H9 (cell line): ENCODE measurements at regions not wholly inside any gene's neighbourhood (a gene's known extent, or its start where the extent isn't known, plus 50 kb on each side); places are given as distances from the start of the nearest gene placed in this dataset.

Experiments
- DNase-seq: peaks from one replicate; pipeline ENCODE4 v3.0.0-alpha.2; 2017
- H2AFZ ChIP-seq: one replicate; pipeline ENCODE4 v1.6.1; 2013; ENCODE audit warnings: mild to moderate bottlenecking, low read length, control low read depth, moderate library complexity
- H2AK5ac ChIP-seq: 2 replicates; pipeline ENCODE4 v1.6.1; 2013; ENCODE audit warnings: low read length, control low read depth, mixed read lengths; ENCODE audit not compliant: insufficient read length
- H2BK120ac ChIP-seq: one replicate; pipeline ENCODE4 v1.6.1; 2013; ENCODE audit warnings: low read depth, mild to moderate bottlenecking, low read length, control low read depth, inconsistent platforms; ENCODE audit not compliant: poor library complexity, severe bottlenecking
- H2BK12ac ChIP-seq: 2 replicates; pipeline ENCODE4 v1.6.1; 2013; ENCODE audit warnings: low read length, control low read depth, mixed read lengths, low read depth; ENCODE audit not compliant: insufficient read length
- H2BK15ac ChIP-seq: 2 replicates; pipeline ENCODE4 v1.6.1; 2013; ENCODE audit warnings: low read depth, low read length, control low read depth
- H2BK20ac ChIP-seq: one replicate; pipeline ENCODE4 v1.6.1; 2013; ENCODE audit warnings: low read depth, mild to moderate bottlenecking, low read length, control low read depth, inconsistent platforms; ENCODE audit not compliant: poor library complexity, severe bottlenecking
- H2BK5ac ChIP-seq: 2 replicates; pipeline ENCODE4 v1.6.1; 2013; ENCODE audit warnings: low read length, control low read depth, mixed read lengths; ENCODE audit not compliant: insufficient read length
- H3K14ac ChIP-seq: 2 replicates; pipeline ENCODE4 v1.6.1; 2013; ENCODE audit warnings: low read length, control low read depth; ENCODE audit not compliant: insufficient read depth
- H3K18ac ChIP-seq: 2 replicates; pipeline ENCODE4 v1.6.1; 2013; ENCODE audit warnings: low read depth, mild to moderate bottlenecking, mixed read lengths, low read length, control low read depth; ENCODE audit not compliant: insufficient read length
- H3K23ac ChIP-seq: 2 replicates; pipeline ENCODE4 v1.6.1; 2013; ENCODE audit warnings: low read length, control low read depth, mixed read lengths, low read depth; ENCODE audit not compliant: insufficient read length
- H3K23me2 ChIP-seq: 2 replicates; pipeline ENCODE4 v1.6.1; 2013; ENCODE audit warnings: low read depth, mild to moderate bottlenecking, mixed read lengths, low read length, control low read depth; ENCODE audit not compliant: insufficient read length, poor library complexity, severe bottlenecking
- H3K27ac ChIP-seq: 2 replicates; pipeline ENCODE4 v1.5.1; 2013; ENCODE audit warnings: low read length, control low read depth, mixed read lengths, low read depth; ENCODE audit not compliant: insufficient read length
- H3K27me3 ChIP-seq: 2 replicates; pipeline ENCODE4 v1.6.1; 2013; ENCODE audit warnings: low read length, control low read depth, inconsistent platforms; ENCODE audit not compliant: insufficient read depth
- H3K4ac ChIP-seq: 2 replicates; pipeline ENCODE4 v1.6.1; 2013; ENCODE audit warnings: low read depth, mild to moderate bottlenecking, control low read depth, inconsistent platforms, low read length, moderate library complexity
- H3K4me1 ChIP-seq: 2 replicates; pipeline ENCODE4 v1.6.1; 2013; ENCODE audit warnings: low read length, control low read depth, inconsistent platforms; ENCODE audit not compliant: insufficient read depth
- H3K4me2 ChIP-seq: 2 replicates; pipeline ENCODE4 v1.6.1; 2013; ENCODE audit warnings: low read length, control low read depth, mixed read lengths; ENCODE audit not compliant: insufficient read length, insufficient read depth
- H3K56ac ChIP-seq: 2 replicates; pipeline ENCODE4 v1.6.1; 2013; ENCODE audit warnings: low read depth, mild to moderate bottlenecking, mixed read lengths, low read length, control low read depth; ENCODE audit not compliant: insufficient read length
- H3K79me1 ChIP-seq: 2 replicates; pipeline ENCODE4 v1.6.1; 2013; ENCODE audit warnings: low read depth, mild to moderate bottlenecking, moderate library complexity, low read length, control low read depth, inconsistent platforms; ENCODE audit not compliant: insufficient read depth, poor library complexity, severe bottlenecking
- H3K79me2 ChIP-seq: 2 replicates; pipeline ENCODE4 v1.6.1; 2013; ENCODE audit warnings: low read length, control low read depth, inconsistent platforms; ENCODE audit not compliant: insufficient read depth
- H3K9ac ChIP-seq: 2 replicates; pipeline ENCODE4 v1.6.1; 2013; ENCODE audit warnings: low read length, control low read depth, mixed read lengths; ENCODE audit not compliant: insufficient read length; ENCODE audit errors: extremely low read depth
- H3K9me3 ChIP-seq: one replicate; pipeline ENCODE4 v1.6.1; 2013; ENCODE audit warnings: low read depth, low read length, inconsistent platforms; ENCODE audit not compliant: control insufficient read depth
- H3T11ph ChIP-seq: one replicate; pipeline ENCODE4 v1.6.1; 2013; ENCODE audit warnings: mild to moderate bottlenecking, low read length, control low read depth, inconsistent platforms
- H4K20me1 ChIP-seq: one replicate; pipeline ENCODE4 v1.6.1; 2013; ENCODE audit not compliant: control insufficient read depth, insufficient read length, insufficient read depth
- H4K5ac ChIP-seq: 2 replicates; pipeline ENCODE4 v1.6.1; 2013; ENCODE audit warnings: low read depth, mild to moderate bottlenecking, mixed read lengths, low read length, control low read depth; ENCODE audit not compliant: insufficient read length
- H4K8ac ChIP-seq: replicated peaks from 2 replicates; pipeline ENCODE4 v1.6.1; 2013; ENCODE audit warnings: low read length, control low read depth, mixed read lengths, low read depth; ENCODE audit not compliant: insufficient read length
- H4K91ac ChIP-seq: 2 replicates; pipeline ENCODE4 v1.6.1; 2013; ENCODE audit warnings: low read depth, mild to moderate bottlenecking, moderate library complexity, mixed read lengths, low read length, control low read depth; ENCODE audit not compliant: insufficient read length
- H3K27ac Mint-ChIP-seq, 3 experiments: 2 replicates in 2 of 3; 3 replicates in 1 of 3; pipeline ENCODE4 v1.8.0; 2020 to 2021; ENCODE audit warnings: mixed read lengths in 3 of 3, mild to moderate bottlenecking in 1 of 3, moderate library complexity in 1 of 3
- H3K27me3 Mint-ChIP-seq: 2 replicates; pipeline ENCODE4 v1.8.0; 2021; ENCODE audit warnings: low read depth, mild to moderate bottlenecking, moderate library complexity, mixed read lengths
- H3K36me3 Mint-ChIP-seq, 3 experiments: 2 replicates in 2 of 3; 3 replicates in 1 of 3; pipeline ENCODE4 v1.8.0; 2020 to 2021; ENCODE audit warnings: low read depth in 3 of 3, mixed read lengths in 3 of 3; ENCODE audit not compliant: insufficient read depth in 1 of 3
- H3K4me1 Mint-ChIP-seq, 2 experiments: 2 replicates each; pipeline ENCODE4 v1.8.0; 2020; ENCODE audit warnings: mixed read lengths in 2 of 2
- H3K4me3 Mint-ChIP-seq, 2 experiments: 2 replicates in 1 of 2; 3 replicates in 1 of 2; pipeline ENCODE4 v1.8.0; 2020 to 2021; ENCODE audit warnings: mild to moderate bottlenecking in 2 of 2, mixed read lengths in 2 of 2, moderate library complexity in 1 of 2
- H3K9me3 Mint-ChIP-seq, 2 experiments: 2 replicates in 1 of 2; 3 replicates in 1 of 2; pipeline ENCODE4 v1.8.0; 2020; ENCODE audit warnings: mild to moderate bottlenecking in 2 of 2, mixed read lengths in 2 of 2, moderate library complexity in 1 of 2
- WGBS: extraction: QIAGEN DNeasy Blood & Tissue Kit; methylation state at CpG from one replicate; pipeline ENCODE4 v1.1.7; 2013; ENCODE audit warnings: missing lambda C conversion rate, low lambda C conversion rate, mixed read lengths; ENCODE audit not compliant: insufficient read length; ENCODE audit errors: extremely low coverage; 5-methylcytosine and 5-hydroxymethylcytosine counted together
- TF ChIP-seq, protein P1 (sequence below): fragments of 200-600 bp; sonication (generic); conservative IDR thresholded peaks from 3 replicates; pipeline ENCODE4 v1.8.0; 2021; ENCODE audit warnings: antibody characterized with exemption, mild to moderate bottlenecking

GRCh38 chr9:73497796-73498195 lies 346.1 kb downstream of the ANXA1 start:
- Histone ChIP-seq H2AK5ac (no peak overlapping the region), H2BK15ac (no peak overlapping the region), H3K9me3 (no peaks in the 10 kb centered on the region), H3K14ac (no peak overlapping the region), H3K56ac (no peak overlapping the region), H3K4ac (no peak overlapping the region), H4K8ac (no peak overlapping the region), H2BK20ac (no peak overlapping the region), H4K91ac (no peak overlapping the region), H3T11ph (no peak overlapping the region), H3K27ac (no peak overlapping the region), H2BK5ac (no peak overlapping the region), H3K4me2 (no peak overlapping the region), H3K79me2 (no peaks in the 10 kb centered on the region), H3K27me3 (no peaks in the 10 kb centered on the region), H2AFZ (no peak overlapping the region), H2BK12ac (no peak overlapping the region), H3K23me2 (no peaks in the 10 kb centered on the region), H2BK120ac (no peak overlapping the region), H4K20me1 (no peaks in the 10 kb centered on the region), H3K79me1 (no peaks in the 10 kb centered on the region), H3K9ac (no peak overlapping the region), H3K18ac (no peak overlapping the region), H3K4me1 (no peaks in the 10 kb centered on the region), H4K5ac (no peak overlapping the region), H3K23ac (no peak overlapping the region)
- TF ChIP-seq, protein P1, sequence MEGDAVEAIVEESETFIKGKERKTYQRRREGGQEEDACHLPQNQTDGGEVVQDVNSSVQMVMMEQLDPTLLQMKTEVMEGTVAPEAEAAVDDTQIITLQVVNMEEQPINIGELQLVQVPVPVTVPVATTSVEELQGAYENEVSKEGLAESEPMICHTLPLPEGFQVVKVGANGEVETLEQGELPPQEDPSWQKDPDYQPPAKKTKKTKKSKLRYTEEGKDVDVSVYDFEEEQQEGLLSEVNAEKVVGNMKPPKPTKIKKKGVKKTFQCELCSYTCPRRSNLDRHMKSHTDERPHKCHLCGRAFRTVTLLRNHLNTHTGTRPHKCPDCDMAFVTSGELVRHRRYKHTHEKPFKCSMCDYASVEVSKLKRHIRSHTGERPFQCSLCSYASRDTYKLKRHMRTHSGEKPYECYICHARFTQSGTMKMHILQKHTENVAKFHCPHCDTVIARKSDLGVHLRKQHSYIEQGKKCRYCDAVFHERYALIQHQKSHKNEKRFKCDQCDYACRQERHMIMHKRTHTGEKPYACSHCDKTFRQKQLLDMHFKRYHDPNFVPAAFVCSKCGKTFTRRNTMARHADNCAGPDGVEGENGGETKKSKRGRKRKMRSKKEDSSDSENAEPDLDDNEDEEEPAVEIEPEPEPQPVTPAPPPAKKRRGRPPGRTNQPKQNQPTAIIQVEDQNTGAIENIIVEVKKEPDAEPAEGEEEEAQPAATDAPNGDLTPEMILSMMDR = no peak
- Mint-ChIP-seq H3K9me3 (no peaks in the 10 kb centered on the region), H3K4me3 (no peak overlapping the region), H3K4me1 (peaks cover 4 to 5% of the 10 kb centered on the region in 2 experiments), H3K27me3 (no peaks in the 10 kb centered on the region), H3K36me3 (no peaks in the 10 kb centered on the region), H3K27ac (no peak overlapping the region)
- DNase-seq = no peak
- no CpG with 5 or more reads among the region's 2 CpGs for WGBS
